ENCODE measurements at regions not wholly inside any gene's neighbourhood (a gene's known extent, or its start where the extent isn't known, plus 50 kb on each side); places are given as distances from the start of the nearest gene placed in this dataset.
A peak's percentile ranks its signal among the peaks of the same experiment; 100 is the strongest.

DNA sequence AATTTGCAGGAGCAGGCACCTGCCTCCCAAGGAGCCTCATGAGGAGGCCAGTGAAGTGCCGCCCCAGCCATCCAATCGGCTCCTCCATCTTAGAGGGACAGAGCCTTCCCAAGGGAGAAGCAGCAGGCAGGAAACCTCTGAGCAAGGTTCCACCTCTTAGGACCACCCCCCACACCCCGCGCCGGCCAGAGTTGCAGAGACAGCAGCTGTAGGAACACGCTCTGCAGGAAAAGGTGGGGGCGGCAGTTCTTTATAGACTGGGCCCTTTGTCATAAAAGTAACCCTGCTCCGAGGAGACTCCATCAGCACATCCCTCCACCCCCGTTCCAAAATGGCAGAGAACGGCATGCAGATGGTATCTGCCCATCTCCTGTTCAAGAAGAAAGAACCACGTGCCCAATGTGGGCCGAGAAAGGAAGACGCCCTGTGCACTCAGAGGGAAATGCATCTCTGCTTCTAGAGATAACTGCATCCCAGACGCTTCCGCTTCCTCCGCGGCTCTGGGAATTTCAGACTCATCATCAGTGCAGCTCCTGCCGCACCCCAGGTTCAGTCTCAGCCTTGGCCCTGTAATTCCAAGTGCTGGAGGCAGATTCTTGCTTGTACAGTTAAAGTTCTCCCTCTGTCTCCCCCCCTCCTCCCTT lies 98.5 kb downstream of the SPATA19 start:
- no peak for ATAC-seq
- Histone ChIP-seq H3K9me3 (no peaks in the 10 kb centered on the region), H3K36me3 (no peaks in the 10 kb centered on the region), H3K4me1 (no peaks in the 10 kb centered on the region), H3K27ac (no peak overlapping the region), H3K4me3 (no peak overlapping the region), H3K27me3 (no peaks in the 10 kb centered on the region)
- TF ChIP-seq, protein P1, sequence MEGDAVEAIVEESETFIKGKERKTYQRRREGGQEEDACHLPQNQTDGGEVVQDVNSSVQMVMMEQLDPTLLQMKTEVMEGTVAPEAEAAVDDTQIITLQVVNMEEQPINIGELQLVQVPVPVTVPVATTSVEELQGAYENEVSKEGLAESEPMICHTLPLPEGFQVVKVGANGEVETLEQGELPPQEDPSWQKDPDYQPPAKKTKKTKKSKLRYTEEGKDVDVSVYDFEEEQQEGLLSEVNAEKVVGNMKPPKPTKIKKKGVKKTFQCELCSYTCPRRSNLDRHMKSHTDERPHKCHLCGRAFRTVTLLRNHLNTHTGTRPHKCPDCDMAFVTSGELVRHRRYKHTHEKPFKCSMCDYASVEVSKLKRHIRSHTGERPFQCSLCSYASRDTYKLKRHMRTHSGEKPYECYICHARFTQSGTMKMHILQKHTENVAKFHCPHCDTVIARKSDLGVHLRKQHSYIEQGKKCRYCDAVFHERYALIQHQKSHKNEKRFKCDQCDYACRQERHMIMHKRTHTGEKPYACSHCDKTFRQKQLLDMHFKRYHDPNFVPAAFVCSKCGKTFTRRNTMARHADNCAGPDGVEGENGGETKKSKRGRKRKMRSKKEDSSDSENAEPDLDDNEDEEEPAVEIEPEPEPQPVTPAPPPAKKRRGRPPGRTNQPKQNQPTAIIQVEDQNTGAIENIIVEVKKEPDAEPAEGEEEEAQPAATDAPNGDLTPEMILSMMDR (IDR thresholded peaks at IDR 0.05): no peak
- no peak for DNase-seq
- intact Hi-C loops (cut with DNase I): no loop called here

DNA sequence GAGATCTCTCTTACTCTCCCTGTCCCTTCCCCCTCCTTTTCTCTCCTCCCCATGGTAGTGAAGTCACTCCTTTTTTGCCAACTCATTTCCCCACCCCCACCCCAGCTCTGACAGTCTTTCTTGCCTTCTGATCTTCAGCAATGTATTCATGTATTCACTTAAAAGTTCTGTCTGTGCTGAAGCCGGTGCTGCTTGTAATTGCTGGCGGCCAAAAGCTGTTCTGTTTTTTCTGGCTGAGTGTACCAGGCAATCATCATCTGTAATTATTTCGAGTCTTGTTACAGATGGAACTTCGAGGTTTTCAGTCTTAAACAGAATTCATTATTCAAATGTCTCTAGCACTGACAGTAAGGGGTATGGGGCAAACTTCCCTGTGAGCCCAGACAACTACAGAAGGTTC lies 99.5 kb downstream of the SPATA19 start:
- no peak overlapping the region for H3K27ac ChIP-seq

DNA sequence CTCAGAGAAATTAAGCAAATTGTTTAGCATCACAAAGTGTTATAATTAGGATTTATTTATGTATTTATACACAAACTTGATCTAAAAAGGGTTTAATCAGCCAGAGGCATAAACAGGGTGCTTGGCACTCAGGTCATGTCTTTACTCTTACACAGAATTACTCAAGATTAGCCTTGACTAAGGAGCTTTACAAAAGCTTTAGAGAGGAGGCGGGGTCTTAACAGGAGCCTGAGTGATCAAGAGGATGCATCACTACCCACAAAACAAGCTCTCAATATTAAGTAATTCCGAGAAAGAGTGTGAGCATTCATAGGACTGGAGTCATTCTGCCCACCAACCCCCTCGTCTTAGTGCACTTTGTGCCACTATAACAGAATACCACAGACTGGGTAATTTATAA lies 103.0 kb downstream of the SPATA19 start:
- no peaks in the 10 kb centered on the region for H3K9me3 ChIP-seq
- ATAC-seq (no peak), DNase-seq (no peak)
- H3K27me3 ChIP-seq: no peaks in the 10 kb centered on the region
- H3K36me3 ChIP-seq: no peaks in the 10 kb centered on the region
- intact Hi-C loops (cut with DNase I): no loop called here
- H3K27ac ChIP-seq: no peak overlapping the region
- H3K4me3 ChIP-seq: no peak overlapping the region
- no peaks in the 10 kb centered on the region for H3K4me1 ChIP-seq
- TF ChIP-seq, protein P1 (IDR thresholded peaks at IDR 0.05): no peak

More for the DNA sequence above, 99.5 kb downstream of the SPATA19 start:
- TF ChIP-seq, protein P1 (IDR thresholded peaks at IDR 0.05): no peak
- intact Hi-C loops (cut with DNase I): no loop called here
- H3K4me1 ChIP-seq: no peaks in the 10 kb centered on the region
- ATAC-seq (no peak), DNase-seq (no peak)
- no peaks in the 10 kb centered on the region for H3K27me3 ChIP-seq
- no peaks in the 10 kb centered on the region for H3K9me3 ChIP-seq
- H3K4me3 ChIP-seq: no peak overlapping the region
- no peaks in the 10 kb centered on the region for H3K36me3 ChIP-seq

DNA sequence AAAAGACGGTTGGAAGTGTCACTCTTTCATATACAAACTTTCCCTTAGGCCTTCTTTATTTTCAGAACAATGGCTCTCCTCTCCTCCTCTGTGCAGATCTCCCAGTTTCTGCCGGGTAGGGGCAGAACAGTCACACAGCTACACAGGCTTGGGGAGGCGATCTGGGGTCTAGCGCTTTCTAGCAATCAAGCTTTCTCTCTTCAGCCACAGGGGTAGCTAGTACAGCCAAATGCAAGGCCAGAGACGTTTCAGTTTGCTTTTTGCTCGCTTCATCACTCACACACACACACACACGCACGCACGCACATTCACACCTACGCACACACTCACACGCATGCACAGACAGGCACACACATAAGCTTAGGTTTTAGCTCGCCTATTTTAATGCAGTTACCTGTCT lies 104.3 kb downstream of the SPATA19 start:
- Histone ChIP-seq H3K27me3 (no peaks in the 10 kb centered on the region), H3K4me3 (no peak overlapping the region), H3K9me3 (no peaks in the 10 kb centered on the region), H3K27ac (no peak overlapping the region), H3K4me1 (no peaks in the 10 kb centered on the region), H3K36me3 (no peaks in the 10 kb centered on the region)
- intact Hi-C loops (cut with DNase I): no loop called here
- ATAC-seq: no peak
- DNase-seq: no peak
- TF ChIP-seq, protein P1 (IDR thresholded peaks at IDR 0.05): no peak

DNA sequence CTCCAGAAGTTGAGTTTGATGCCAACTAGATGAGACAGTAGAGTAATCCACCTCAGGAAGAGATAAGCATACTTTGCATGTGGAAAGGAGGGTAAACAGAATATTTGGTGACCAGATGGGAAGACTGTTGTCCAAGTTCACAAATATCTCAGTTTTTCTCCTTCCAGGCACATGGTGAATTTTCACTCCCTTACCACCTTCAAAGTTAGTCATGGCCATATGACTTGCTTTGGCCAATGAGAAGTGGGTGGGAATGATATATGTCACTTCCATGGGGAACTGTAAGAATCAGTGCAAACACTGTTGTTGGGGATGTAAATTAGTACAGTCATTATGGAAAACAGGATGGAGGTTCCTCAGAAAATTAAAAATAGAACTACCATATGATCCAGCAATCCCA lies 105.8 kb downstream of the SPATA19 start:
- Histone ChIP-seq H3K27me3 (no peaks in the 10 kb centered on the region), H3K36me3 (no peaks in the 10 kb centered on the region), H3K4me1 (no peaks in the 10 kb centered on the region), H3K27ac (no peak overlapping the region), H3K9me3 (no peaks in the 10 kb centered on the region), H3K4me3 (no peak overlapping the region)
- DNase-seq (no peak), ATAC-seq (no peak)
- intact Hi-C loops (cut with DNase I): no loop called here
- TF ChIP-seq, protein P1 (IDR thresholded peaks at IDR 0.05): no peak

DNA sequence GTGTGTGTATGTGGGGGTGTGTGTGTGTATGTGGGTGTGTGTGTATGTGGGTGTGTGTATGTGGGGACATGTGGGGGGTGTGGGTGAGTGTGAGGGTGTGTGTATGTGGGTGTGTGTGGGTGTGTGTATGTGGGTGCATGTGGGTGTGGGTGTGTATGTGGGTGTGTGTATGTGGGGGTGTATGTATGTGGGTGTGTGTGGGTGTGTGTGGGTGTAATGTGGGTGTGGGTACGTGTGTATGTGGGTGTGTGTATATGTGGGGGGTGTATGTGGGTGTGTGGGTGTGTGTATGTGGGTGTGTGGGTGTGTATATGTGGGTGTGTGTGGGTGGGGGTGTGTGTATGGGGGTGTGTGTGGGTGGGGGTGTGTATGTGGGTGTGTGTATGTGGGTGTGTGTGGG lies 106.7 kb downstream of the SPATA19 start:
- DNase-seq (no peak), ATAC-seq (peak; percentile 23)
- Histone ChIP-seq H3K27me3 (no peaks in the 10 kb centered on the region), H3K4me1 (no peaks in the 10 kb centered on the region), H3K4me3 (no peak overlapping the region), H3K27ac (no peak overlapping the region), H3K36me3 (no peaks in the 10 kb centered on the region), H3K9me3 (no peaks in the 10 kb centered on the region)
- TF ChIP-seq, protein P1 (IDR thresholded peaks at IDR 0.05): no peak
- intact Hi-C loops (cut with DNase I): no loop called here
